OCI-M1 (cell line): ENCODE measurements at regions not wholly inside any gene's neighbourhood (a gene's known extent, or its start where the extent isn't known, plus 50 kb on each side); places are given as distances from the start of the nearest gene placed in this dataset.

Source experiments
- DNase-seq: peaks from one replicate; lab custom pipeline; 2025; lab: John Stamatoyannopoulos, UW

DNA sequence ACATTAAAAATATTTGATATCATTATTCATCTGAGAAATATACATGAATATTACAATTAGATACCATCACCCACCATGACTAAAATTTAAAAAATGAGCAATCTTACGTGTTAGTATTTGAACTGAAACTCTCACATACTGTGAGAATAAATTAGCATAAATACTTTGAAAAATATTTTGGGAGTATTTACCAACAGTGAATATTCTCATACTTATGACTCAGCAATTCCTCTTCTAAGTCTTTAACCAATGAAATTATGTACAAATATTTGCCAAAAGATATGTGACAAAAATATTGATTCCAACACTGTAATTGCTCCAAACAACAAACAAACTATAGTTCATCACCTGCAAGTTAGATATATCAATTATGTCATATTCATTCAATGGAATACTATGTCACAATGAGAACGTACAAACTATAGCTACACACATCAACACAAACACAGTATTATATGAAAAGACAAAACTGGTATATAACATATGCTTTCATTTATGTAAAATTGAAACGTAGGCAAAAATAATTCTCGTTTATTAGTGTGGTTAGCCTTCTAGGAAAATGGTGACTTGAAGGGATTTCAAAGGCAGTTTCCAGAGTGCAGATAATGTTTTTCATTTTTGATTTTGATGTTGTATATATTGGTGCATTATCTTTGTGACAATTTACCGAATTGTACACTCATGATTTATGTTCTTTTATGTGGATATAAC is 742.2 kb downstream of the SLC16A7 start:
- DNase-seq = no peak

DNA sequence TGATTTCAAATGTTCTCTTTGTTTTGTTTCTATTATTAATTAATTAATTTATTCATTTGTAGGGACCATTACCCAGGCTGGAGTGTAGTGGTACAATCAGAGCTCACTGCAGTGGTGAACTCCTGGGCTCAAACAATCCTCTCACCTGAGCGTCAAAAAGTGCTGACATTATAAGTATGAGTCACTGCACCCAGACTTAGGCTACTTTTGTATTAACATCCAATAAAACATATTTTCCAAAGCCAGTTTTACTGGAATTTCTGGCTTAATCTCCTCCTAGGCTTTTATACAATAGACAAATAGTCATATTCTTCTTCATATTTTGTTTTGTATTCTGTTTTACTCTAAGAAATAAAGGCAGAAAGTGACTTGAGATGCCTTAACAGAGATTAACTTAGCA is 749.6 kb downstream of the SLC16A7 start:
- no peak for DNase-seq

GRCh38 chr12:60349232-60349978 is 753.6 kb downstream of the SLC16A7 start:
- no peak for DNase-seq

- no peak for DNase-seq
Measured at GRCh38 chr12:60387356-60387755, 791.5 kb downstream of the SLC16A7 start.

- no peak for DNase-seq
Measured at GRCh38 chr12:60391051-60391450, 795.2 kb downstream of the SLC16A7 start.

DNA sequence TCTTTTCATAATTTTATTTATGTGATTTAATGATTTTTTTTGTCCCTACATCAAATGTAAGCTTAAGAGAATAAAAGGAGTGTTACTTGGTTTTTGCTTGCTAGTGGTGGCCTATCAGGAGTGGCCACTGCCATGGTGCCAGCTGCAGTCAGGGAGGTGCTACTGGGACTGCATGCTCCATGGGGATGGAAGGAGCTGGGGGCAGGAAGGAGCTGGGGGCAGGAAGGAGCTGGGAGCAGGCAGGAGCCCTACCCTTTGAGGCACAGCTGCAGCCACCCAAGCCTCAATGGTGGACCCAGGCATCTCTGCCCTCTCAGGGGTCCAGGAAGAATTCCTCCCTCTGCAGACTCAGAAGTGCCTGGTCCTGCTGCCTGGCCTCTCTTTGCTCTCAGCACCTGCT is 796.0 kb downstream of the SLC16A7 start:
- DNase-seq = no peak

- no peak for DNase-seq
Measured at GRCh38 chr12:60393093-60393492, 797.3 kb downstream of the SLC16A7 start.

GRCh38 chr12:60394665-60395064 is 798.8 kb downstream of the SLC16A7 start:
- DNase-seq = no peak

DNA sequence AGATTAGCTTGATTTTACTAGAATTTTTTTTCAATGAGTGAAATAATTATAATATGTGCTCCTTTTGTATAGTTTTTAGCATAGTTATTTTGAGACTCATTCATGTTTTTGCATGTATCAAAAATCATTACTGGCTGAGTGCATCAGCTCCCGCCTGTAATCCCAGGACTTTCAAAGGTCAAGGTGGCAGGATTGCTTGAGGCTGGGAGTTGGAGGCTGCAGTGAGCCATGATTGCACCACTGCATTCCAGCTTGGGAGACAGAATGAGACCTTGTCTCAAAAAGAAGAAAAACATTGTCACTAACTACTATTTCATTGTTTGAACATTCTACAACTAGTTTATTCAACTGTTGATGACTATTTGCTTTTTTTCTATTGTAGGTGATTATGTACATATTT is 802.7 kb downstream of the SLC16A7 start:
- DNase-seq = no peak

DNA sequence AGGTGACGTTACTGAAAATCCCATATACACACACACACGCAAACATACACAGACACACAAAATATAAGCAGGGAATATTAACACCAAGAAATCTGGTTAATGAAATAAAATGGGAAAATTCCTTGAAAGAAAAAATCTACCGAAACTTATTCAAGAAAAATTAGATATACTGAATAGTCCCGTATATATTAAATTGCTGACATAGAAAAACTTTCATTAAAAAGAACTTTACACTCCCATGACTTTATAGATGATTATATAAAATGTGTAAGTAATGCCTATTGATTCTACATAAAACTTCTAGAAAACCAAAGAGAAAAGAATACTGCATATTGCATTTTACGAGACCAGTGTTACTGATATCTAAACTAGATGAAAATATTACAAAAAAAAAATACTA is 803.2 kb downstream of the SLC16A7 start:
- DNase-seq = no peak

DNA sequence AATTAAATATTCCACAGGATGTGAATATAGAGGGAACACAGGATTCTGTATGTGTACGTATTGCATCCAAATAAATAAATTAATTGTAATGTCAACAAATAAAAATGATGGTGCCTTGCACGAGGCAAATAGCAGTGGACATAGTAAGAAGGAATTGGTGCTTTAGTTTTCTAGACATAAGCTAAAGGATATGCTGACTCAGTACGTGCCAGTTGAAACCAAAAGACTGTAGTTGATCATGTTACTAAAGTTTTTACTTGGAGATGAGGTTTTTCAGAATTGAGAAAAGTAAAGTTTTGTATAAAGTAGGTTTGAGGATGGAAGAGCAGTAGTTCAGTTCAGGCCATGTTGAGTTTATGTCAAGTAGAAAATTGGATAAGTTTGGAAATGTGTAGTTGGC is 807.2 kb downstream of the SLC16A7 start:
- DNase-seq = no peak

GRCh38 chr12:60415351-60415750 is 819.5 kb downstream of the SLC16A7 start:
- DNase-seq = peak; percentile 30

DNA sequence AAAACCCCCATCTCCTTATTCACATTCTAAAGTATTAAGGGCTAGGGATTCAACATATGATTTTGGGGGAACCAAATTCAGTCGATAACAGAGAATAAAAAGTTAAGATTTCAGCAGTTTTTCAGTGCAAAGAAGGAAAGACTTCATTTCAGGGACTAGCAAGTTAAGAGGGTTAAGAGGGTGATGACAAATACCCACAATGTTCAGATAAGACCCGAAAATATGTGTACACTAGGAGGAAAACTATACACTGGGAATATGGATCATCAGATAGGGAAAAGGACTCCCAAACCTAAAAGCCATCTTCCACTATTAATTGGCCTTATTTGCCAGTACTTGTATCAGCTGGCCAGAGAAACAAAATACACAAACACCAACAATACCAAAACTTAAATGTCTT is 824.2 kb downstream of the SLC16A7 start:
- DNase-seq = no peak

GRCh38 chr12:60421741-60422140 is 825.9 kb downstream of the SLC16A7 start:
- no peak for DNase-seq

GRCh38 chr12:60437297-60437696 is 841.5 kb downstream of the SLC16A7 start:
- DNase-seq = no peak

DNA sequence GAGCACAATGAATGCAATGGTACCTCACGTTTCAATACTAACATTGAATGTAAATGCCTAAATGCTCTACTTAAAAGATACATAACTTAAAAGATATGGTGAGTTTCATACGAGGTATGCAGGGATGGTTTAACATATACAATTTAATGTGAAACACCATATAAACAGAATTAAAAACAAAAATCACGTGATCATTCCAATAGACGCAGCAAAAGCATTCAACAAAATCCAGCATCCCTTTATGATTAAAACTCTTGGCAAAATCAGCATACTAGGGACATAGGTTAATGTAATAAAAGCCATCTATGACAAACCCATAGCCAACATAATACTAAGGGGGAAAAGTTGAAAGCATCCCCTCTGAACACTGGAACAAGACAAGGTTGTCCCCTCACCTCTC is 845.7 kb downstream of the SLC16A7 start:
- no peak for DNase-seq

- no peak for DNase-seq
Measured at GRCh38 chr12:60451457-60451856, 855.6 kb downstream of the SLC16A7 start.

GRCh38 chr12:60465060-60465459 is 869.2 kb downstream of the SLC16A7 start:
- DNase-seq = no peak

GRCh38 chr12:60468546-60468945 is 872.7 kb downstream of the SLC16A7 start:
- no peak for DNase-seq

- no peak for DNase-seq
Measured at GRCh38 chr12:60475825-60476224, 880.0 kb downstream of the SLC16A7 start.

GRCh38 chr12:60487284-60487683 is 891.5 kb downstream of the SLC16A7 start:
- no peak for DNase-seq

DNA sequence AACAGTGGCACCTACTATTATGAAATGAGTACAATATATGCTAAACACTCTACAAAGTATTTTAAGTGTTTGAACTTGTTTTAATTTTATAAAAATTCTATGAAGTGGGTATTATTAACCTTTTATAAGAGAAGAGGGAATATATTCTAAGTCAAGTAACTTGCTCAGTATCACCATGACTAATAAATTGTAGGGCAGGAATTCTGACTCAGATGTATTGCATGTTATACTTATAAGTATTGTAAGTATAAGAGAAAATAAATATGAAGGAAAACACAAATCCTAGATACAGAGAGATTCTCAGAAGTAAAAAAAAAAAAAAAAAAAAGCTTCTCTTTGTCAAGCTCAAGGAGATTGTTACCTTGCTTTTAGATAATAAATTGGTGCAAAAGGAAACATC is 893.2 kb downstream of the SLC16A7 start:
- DNase-seq = no peak

GRCh38 chr12:60494244-60494643 is 898.4 kb downstream of the SLC16A7 start:
- DNase-seq = peak; percentile 68

DNA sequence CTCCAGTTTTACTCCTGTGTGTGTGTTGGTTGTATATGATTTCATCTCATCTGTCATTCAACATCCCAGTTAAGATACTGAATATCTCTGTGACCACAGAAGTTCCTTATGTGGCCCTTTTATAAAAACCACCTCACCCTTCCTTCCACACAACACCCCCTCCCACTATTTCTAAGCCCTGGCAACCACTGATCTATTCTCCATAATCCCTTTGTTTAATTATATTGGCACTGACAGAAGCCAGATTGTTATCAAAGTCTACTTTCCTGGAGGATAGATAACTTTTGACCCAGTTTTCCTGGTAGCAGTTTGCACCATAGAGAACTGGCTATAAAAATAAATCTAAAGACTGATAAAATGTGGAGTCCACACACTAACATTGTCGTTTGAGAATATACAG is 902.8 kb downstream of the SLC16A7 start:
- DNase-seq = no peak
